ENCODE measurements at regions not wholly inside any gene's neighbourhood (a gene's known extent, or its start where the extent isn't known, plus 50 kb on each side); places are given as distances from the start of the nearest gene placed in this dataset.

- H3K79me2 ChIP-seq (ENCODE audit: control insufficient read depth, insufficient read depth, low read length) = no peaks in the 10 kb centered on the region
- no peaks in the 10 kb centered on the region for H4K20me1 ChIP-seq (replicated peaks; ENCODE audit: control insufficient read depth, extremely low read depth, insufficient read depth, low read length)
- no peaks in the 10 kb centered on the region for H3K4me1 ChIP-seq (ENCODE audit: control insufficient read depth, extremely low read depth, insufficient read depth, low read length)
- dilution Hi-C loops (cut with MboI; ENCODE audit: extremely low pct_ligation_motif_present, low sequenced_read_pairs) = no loop called here
- DNase-seq (ENCODE audit: low read depth, low spot score) = no peak
- no peaks in the 10 kb centered on the region for H3K9me3 ChIP-seq (replicated peaks; ENCODE audit: control insufficient read depth, insufficient read depth, low read length)
- H3K9ac ChIP-seq (replicated peaks; ENCODE audit: extremely low read depth, insufficient read depth, low read length) = no peak overlapping the region
- H3K27ac ChIP-seq (ENCODE audit: insufficient read depth, low read depth, low read length) = no peak overlapping the region
- H3K36me3 ChIP-seq (ENCODE audit: control insufficient read depth in 2 of 2, extremely low read depth in 1 of 2, insufficient read depth in 2 of 2, low read length in 2 of 2) = no peaks in the 10 kb centered on the region
- no TSS peak for BruUV-seq (replicated peaks)
- H2AFZ ChIP-seq (ENCODE audit: low read depth, low read length) = no peak overlapping the region
- FAIRE-seq = no peak
- H3K9me1 ChIP-seq (replicated peaks; ENCODE audit: control insufficient read depth, extremely low read depth, insufficient read depth, low read length) = no peaks in the 10 kb centered on the region
- H3K4me3 ChIP-seq (replicated peaks in 1 of 3; ENCODE audit: insufficient read depth in 1 of 3, low read depth in 1 of 3, low read length in 3 of 3) = no peak overlapping the region
- intact Hi-C loops (cut with micrococcal nuclease) = no loop called here
- ChIA-PET CTCF (interaction anchor here (0.7 to 1.0 kb wide), 2 partner anchors 9 to 39 kb away, joined by 3 read pairs; no protein-coding TSS in a partner anchor), POLR2A (interaction anchor here (0.7 kb wide), 1 partner anchor 265 kb away, joined by 4 read pairs; no protein-coding TSS in a partner anchor)
- H3K4me2 ChIP-seq (ENCODE audit: insufficient read depth, low read length) = no peak overlapping the region
- TF ChIP-seq EZH2 (IDR thresholded peaks at IDR 0.05; ENCODE audit: borderline replicate concordance, low read depth, low read length, severe bottlenecking) = no peak
- no peaks in the 10 kb centered on the region for H3K27me3 ChIP-seq (ENCODE audit: control insufficient read depth in 2 of 2, insufficient read depth in 2 of 2, low read length in 2 of 2)
Observed at GRCh38 chr10:45211576-45211975, 103.8 kb downstream of the OR13A1 start.

DNA sequence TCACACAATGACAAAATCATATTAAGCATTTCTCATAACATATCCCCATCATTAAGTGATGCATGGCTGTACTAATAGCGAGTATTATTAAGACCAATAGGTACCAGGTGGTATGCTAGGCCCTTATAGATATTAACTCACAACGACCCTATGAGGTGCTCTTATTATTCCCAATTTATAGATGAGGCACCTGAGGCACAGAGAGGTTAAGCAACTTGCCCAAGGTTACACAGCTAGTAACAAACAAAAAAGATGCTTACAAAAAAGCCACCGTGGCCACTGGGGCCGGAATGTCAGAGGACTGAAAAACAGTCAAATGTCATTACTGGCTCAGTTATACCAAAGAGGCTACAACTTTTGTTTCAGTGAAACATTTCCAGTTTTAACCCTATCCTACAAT lies 96.0 kb downstream of the OR13A1 start:
- dilution Hi-C loops (cut with MboI; ENCODE audit: extremely low pct_ligation_motif_present, low sequenced_read_pairs) (no loop called here), intact Hi-C loops (cut with micrococcal nuclease) (no loop called here)
- no peaks in the 10 kb centered on the region for H3K36me3 ChIP-seq (ENCODE audit: control insufficient read depth in 2 of 2, extremely low read depth in 1 of 2, insufficient read depth in 2 of 2, low read length in 2 of 2)
- H3K4me1 ChIP-seq (ENCODE audit: control insufficient read depth, extremely low read depth, insufficient read depth, low read length) = no peaks in the 10 kb centered on the region
- no peak overlapping the region for H2AFZ ChIP-seq (ENCODE audit: low read depth, low read length)
- no peak overlapping the region for H3K27ac ChIP-seq (ENCODE audit: insufficient read depth, low read depth, low read length)
- POLR2A ChIA-PET = no interaction called here
- H3K27me3 ChIP-seq (ENCODE audit: control insufficient read depth in 2 of 2, insufficient read depth in 2 of 2, low read length in 2 of 2) = no peaks in the 10 kb centered on the region
- H4K20me1 ChIP-seq (replicated peaks; ENCODE audit: control insufficient read depth, extremely low read depth, insufficient read depth, low read length) = no peaks in the 10 kb centered on the region
- H3K9me1 ChIP-seq (replicated peaks; ENCODE audit: control insufficient read depth, extremely low read depth, insufficient read depth, low read length) = no peaks in the 10 kb centered on the region
- H3K79me2 ChIP-seq (ENCODE audit: control insufficient read depth, insufficient read depth, low read length) = no peaks in the 10 kb centered on the region
- FAIRE-seq = no peak
- no peak overlapping the region for H3K4me2 ChIP-seq (ENCODE audit: insufficient read depth, low read length)
- TF ChIP-seq GATA2 (IDR thresholded peaks at IDR 0.05; ENCODE audit: insufficient read depth, insufficient read length, low read depth, low read length) (no peak), CTCF (IDR thresholded peaks at IDR 0.05; ENCODE audit: extremely low read depth in 1 of 2, insufficient read depth in 1 of 2, low read depth in 1 of 2, low read length in 2 of 2) (no peak), JUN (IDR thresholded peaks at IDR 0.05; ENCODE audit: borderline replicate concordance, insufficient read depth, insufficient read length, low read depth) (no peak), MYC (IDR thresholded peaks at IDR 0.05; ENCODE audit: low read depth, low read length) (no peak), EZH2 (IDR thresholded peaks at IDR 0.05; ENCODE audit: borderline replicate concordance, low read depth, low read length, severe bottlenecking) (no peak), POLR2A (IDR thresholded peaks at IDR 0.05; ENCODE audit: low read depth, low read length) (no peak), POLR2AphosphoS5 (IDR thresholded peaks at IDR 0.05; ENCODE audit: insufficient read depth, low read depth, low read length) (no peak), FOS (IDR thresholded peaks at IDR 0.05; ENCODE audit: borderline replicate concordance, insufficient read depth, low read length) (no peak), MAX (IDR thresholded peaks at IDR 0.05; ENCODE audit: insufficient read depth, insufficient read length) (no peak)
- H3K4me3 ChIP-seq (replicated peaks in 1 of 3; ENCODE audit: insufficient read depth in 1 of 3, low read depth in 1 of 3, low read length in 3 of 3) = no peak overlapping the region
- BruUV-seq (replicated peaks) = no TSS peak
- DNase-seq (ENCODE audit: low read depth, low spot score) = no peak
- no peaks in the 10 kb centered on the region for H3K9me3 ChIP-seq (replicated peaks; ENCODE audit: control insufficient read depth, insufficient read depth, low read length)
- CTCF ChIA-PET = interaction anchor here (1.0 to 3.1 kb wide), 2 partner anchors 15 to 31 kb away, joined by 4 to 15 read pairs; no protein-coding TSS in a partner anchor
- no peak overlapping the region for H3K9ac ChIP-seq (replicated peaks; ENCODE audit: extremely low read depth, insufficient read depth, low read length)
